ENCODE measurements at regions not wholly inside any gene's neighbourhood (a gene's known extent, or its start where the extent isn't known, plus 50 kb on each side); places are given as distances from the start of the nearest gene placed in this dataset.
"Not testable (repeated sequence)": the region's sequence is repeated elsewhere in the genome, so short reads cannot be mapped to it uniquely, and the experiment has no call there.

GRCh38 chr2:111530239-111530965 is 353.6 kb downstream of the ANAPC1 start:
- H3K9me3 Mint-ChIP-seq; DNase-seq; H3K36me3 Mint-ChIP-seq (ENCODE audit: insufficient read depth in 2 of 2): not testable (repeated sequence)
- Mint-ChIP-seq H3K27me3 (ENCODE audit: low read depth) (peaks cover 13% of the 10 kb centered on the region), H3K4me1 (ENCODE audit: low read depth) (peaks cover 31% of the 10 kb centered on the region), H3K27ac (peak overlapping the region; percentile 40), H3K4me3 (peak overlapping the region in 1 of 2 donors; percentile 56)
- ATAC-seq (replicated peaks in 1 of 2): peak; percentile 4 to 31

- not testable (repeated sequence) for H3K9me3 Mint-ChIP-seq
- DNase-seq: peak in 1 of 2 donors; percentile 27
Measured at GRCh38 chr2:111532682-111533556, 351.1 kb downstream of the ANAPC1 start.

GRCh38 chr2:111533557-111534247 is 350.3 kb downstream of the ANAPC1 start:
- H3K9me3 Mint-ChIP-seq; H3K36me3 Mint-ChIP-seq (ENCODE audit: insufficient read depth in 2 of 2); DNase-seq: not testable (repeated sequence)
- Mint-ChIP-seq H3K4me1 (ENCODE audit: low read depth) (peaks cover 41% of the 10 kb centered on the region), H3K4me3 (peak overlapping the region; percentile 33 to 69), H3K27ac (peak overlapping the region; percentile 14), H3K27me3 (ENCODE audit: low read depth) (peaks cover 23% of the 10 kb centered on the region)
- ATAC-seq (replicated peaks in 1 of 2): peak; percentile 72 to 74

More at GRCh38 chr2:111532682-111533556, 351.1 kb downstream of the ANAPC1 start:
- Mint-ChIP-seq H3K4me1 (ENCODE audit: low read depth) (peaks cover 46% of the 10 kb centered on the region), H3K27me3 (ENCODE audit: low read depth) (peaks cover 27% of the 10 kb centered on the region), H3K4me3 (peak overlapping the region; percentile 63 to 76), H3K27ac (peak overlapping the region; percentile 65)
- not testable (repeated sequence) for H3K36me3 Mint-ChIP-seq (ENCODE audit: insufficient read depth in 2 of 2)
- ATAC-seq (replicated peaks in 1 of 2): peak; percentile 68 to 71

GRCh38 chr2:111534910-111535352 is 349.1 kb downstream of the ANAPC1 start:
- H3K27ac Mint-ChIP-seq: peak overlapping the region; percentile 35
- peaks cover 41% of the 10 kb centered on the region for H3K4me1 Mint-ChIP-seq (ENCODE audit: low read depth)
- H3K36me3 Mint-ChIP-seq (ENCODE audit: insufficient read depth in 2 of 2): peaks cover 0 to 4% of the 10 kb centered on the region in 2 donors
- ATAC-seq (replicated peaks in 1 of 2): no peak
- peaks cover 23% of the 10 kb centered on the region for H3K27me3 Mint-ChIP-seq (ENCODE audit: low read depth)
- no peaks in the 10 kb centered on the region for H3K9me3 Mint-ChIP-seq
- DNase-seq: no peak
- peak overlapping the region; percentile 8 to 76 for H3K4me3 Mint-ChIP-seq

- ATAC-seq (replicated peaks in 1 of 2) (no peak), DNase-seq (no peak)
- Mint-ChIP-seq H3K27ac (no peak overlapping the region), H3K4me3 (peak overlapping the region in 1 of 2 donors; percentile 76), H3K36me3 (ENCODE audit: insufficient read depth in 2 of 2) (peaks cover 0 to 4% of the 10 kb centered on the region in 2 donors), H3K4me1 (ENCODE audit: low read depth) (peaks cover 41% of the 10 kb centered on the region), H3K9me3 (no peaks in the 10 kb centered on the region), H3K27me3 (ENCODE audit: low read depth) (peaks cover 23% of the 10 kb centered on the region)
Measured at GRCh38 chr2:111535404-111535803, 348.6 kb downstream of the ANAPC1 start.

- ATAC-seq (replicated peaks in 1 of 2) (no peak), DNase-seq (peak in 1 of 2 donors; percentile 38)
- H3K4me3 Mint-ChIP-seq: no peak overlapping the region
Measured at GRCh38 chr2:111537078-111537655, 346.8 kb downstream of the ANAPC1 start.

GRCh38 chr2:111539991-111540390 is 344.0 kb downstream of the ANAPC1 start:
- not testable (repeated sequence) for H3K4me3 Mint-ChIP-seq; DNase-seq; H3K9me3 Mint-ChIP-seq; H3K36me3 Mint-ChIP-seq (ENCODE audit: insufficient read depth in 2 of 2); ATAC-seq (replicated peaks in 1 of 2); H3K27ac Mint-ChIP-seq
- Mint-ChIP-seq H3K4me1 (ENCODE audit: low read depth) (peaks cover 20% of the 10 kb centered on the region), H3K27me3 (ENCODE audit: low read depth) (peaks cover 20% of the 10 kb centered on the region)

More at GRCh38 chr2:111537078-111537655, 346.8 kb downstream of the ANAPC1 start:
- H3K36me3 Mint-ChIP-seq (ENCODE audit: insufficient read depth in 2 of 2): peaks cover 0 to 4% of the 10 kb centered on the region in 2 donors
- no peak overlapping the region for H3K27ac Mint-ChIP-seq
- H3K9me3 Mint-ChIP-seq: no peaks in the 10 kb centered on the region
- peaks cover 23% of the 10 kb centered on the region for H3K27me3 Mint-ChIP-seq (ENCODE audit: low read depth)
- H3K4me1 Mint-ChIP-seq (ENCODE audit: low read depth): peaks cover 41% of the 10 kb centered on the region

- ATAC-seq (replicated peaks in 1 of 2); H3K27ac Mint-ChIP-seq; H3K4me3 Mint-ChIP-seq; H3K4me1 Mint-ChIP-seq (ENCODE audit: low read depth); DNase-seq; H3K36me3 Mint-ChIP-seq (ENCODE audit: insufficient read depth in 2 of 2); H3K9me3 Mint-ChIP-seq; H3K27me3 Mint-ChIP-seq (ENCODE audit: low read depth): not testable (repeated sequence)
Measured at GRCh38 chr2:111542120-111542774, 341.7 kb downstream of the ANAPC1 start.

- H3K36me3 Mint-ChIP-seq (ENCODE audit: insufficient read depth in 2 of 2); H3K27me3 Mint-ChIP-seq (ENCODE audit: low read depth); H3K27ac Mint-ChIP-seq; H3K4me1 Mint-ChIP-seq (ENCODE audit: low read depth); H3K9me3 Mint-ChIP-seq; ATAC-seq (replicated peaks in 1 of 2); DNase-seq; H3K4me3 Mint-ChIP-seq: not testable (repeated sequence)
Measured at GRCh38 chr2:111544006-111544405, 340.0 kb downstream of the ANAPC1 start.

GRCh38 chr2:111545723-111546431 is 338.1 kb downstream of the ANAPC1 start:
- not testable (repeated sequence) for H3K27me3 Mint-ChIP-seq (ENCODE audit: low read depth); H3K4me1 Mint-ChIP-seq (ENCODE audit: low read depth); H3K4me3 Mint-ChIP-seq; H3K36me3 Mint-ChIP-seq (ENCODE audit: insufficient read depth in 2 of 2); H3K27ac Mint-ChIP-seq; H3K9me3 Mint-ChIP-seq; DNase-seq
- peak; percentile 79 to 82 for ATAC-seq (replicated peaks in 1 of 2)

GRCh38 chr2:111546578-111546977 is 337.4 kb downstream of the ANAPC1 start:
- not testable (repeated sequence) for H3K4me1 Mint-ChIP-seq (ENCODE audit: low read depth); H3K9me3 Mint-ChIP-seq; H3K27me3 Mint-ChIP-seq (ENCODE audit: low read depth); H3K36me3 Mint-ChIP-seq (ENCODE audit: insufficient read depth in 2 of 2); H3K27ac Mint-ChIP-seq; DNase-seq
- peak overlapping the region in 1 of 2 donors; percentile 54 for H3K4me3 Mint-ChIP-seq
- ATAC-seq (replicated peaks in 1 of 2): peak; percentile 54 to 68

GRCh38 chr2:111549174-111549573 is 334.8 kb downstream of the ANAPC1 start:
- ATAC-seq (replicated peaks in 1 of 2): peak; percentile 48 to 66
- not testable (repeated sequence) for H3K4me1 Mint-ChIP-seq (ENCODE audit: low read depth); H3K4me3 Mint-ChIP-seq; H3K36me3 Mint-ChIP-seq (ENCODE audit: insufficient read depth in 2 of 2); H3K27ac Mint-ChIP-seq; DNase-seq; H3K9me3 Mint-ChIP-seq; H3K27me3 Mint-ChIP-seq (ENCODE audit: low read depth)

Data from activated T-cell treated with anti-CD3 and anti-CD28 coated beads, Interleukin-2, amount 50 U/mL, for 72 hours (primary cell).